ENCODE measurements at regions not wholly inside any gene's neighbourhood (a gene's known extent, or its start where the extent isn't known, plus 50 kb on each side); places are given as distances from the start of the nearest gene placed in this dataset.

DNA sequence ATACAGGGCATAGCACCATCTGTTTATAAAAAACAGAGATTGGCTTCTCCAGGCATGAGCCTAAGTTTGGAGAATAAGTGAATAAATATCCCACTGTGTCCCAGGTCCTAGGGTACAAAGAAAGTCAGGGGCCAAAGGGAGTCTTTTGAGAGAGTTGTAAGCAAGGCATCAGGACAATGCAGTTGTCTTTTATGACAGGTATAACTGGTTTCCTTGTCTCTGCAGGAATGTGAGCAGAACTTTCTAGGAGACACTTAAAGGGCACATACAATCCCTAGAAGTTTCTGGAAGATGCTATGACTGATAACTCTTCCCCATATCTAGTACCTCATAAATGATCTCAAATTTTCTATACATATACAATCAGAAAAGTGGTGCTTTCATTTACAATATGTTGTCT is 245.6 kb upstream of the RGMB start:
- Mint-ChIP-seq H3K9me3 (no peaks in the 10 kb centered on the region), H3K27me3 (ENCODE audit: low read depth) (no peaks in the 10 kb centered on the region), H3K4me1 (no peaks in the 10 kb centered on the region), H3K36me3 (no peaks in the 10 kb centered on the region), H3K27ac (no peak overlapping the region), H3K4me3 (no peak overlapping the region)
- ChIA-PET CTCF (no interaction called here), POLR2A (no interaction called here)
- ATAC-seq (no peak), DNase-seq (ENCODE audit: low spot score) (no peak)
- TF ChIP-seq NFATC4 (CRISPR knock-in tag; IDR thresholded peaks at IDR 0.05): no peak
- TF ChIP-seq, protein P1, sequence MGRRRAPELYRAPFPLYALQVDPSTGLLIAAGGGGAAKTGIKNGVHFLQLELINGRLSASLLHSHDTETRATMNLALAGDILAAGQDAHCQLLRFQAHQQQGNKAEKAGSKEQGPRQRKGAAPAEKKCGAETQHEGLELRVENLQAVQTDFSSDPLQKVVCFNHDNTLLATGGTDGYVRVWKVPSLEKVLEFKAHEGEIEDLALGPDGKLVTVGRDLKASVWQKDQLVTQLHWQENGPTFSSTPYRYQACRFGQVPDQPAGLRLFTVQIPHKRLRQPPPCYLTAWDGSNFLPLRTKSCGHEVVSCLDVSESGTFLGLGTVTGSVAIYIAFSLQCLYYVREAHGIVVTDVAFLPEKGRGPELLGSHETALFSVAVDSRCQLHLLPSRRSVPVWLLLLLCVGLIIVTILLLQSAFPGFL (CRISPR knock-in tag; IDR thresholded peaks at IDR 0.05; ENCODE audit: borderline replicate concordance): no peak
- TF ChIP-seq ESRRA (CRISPR knock-in tag; IDR thresholded peaks at IDR 0.05; ENCODE audit: borderline replicate concordance): no peak
- no peak for TF ChIP-seq HMGA2 (CRISPR knock-in tag; IDR thresholded peaks at IDR 0.05)
- no peak for TF ChIP-seq TEAD4 (CRISPR knock-in tag; IDR thresholded peaks at IDR 0.05)
- TF ChIP-seq NFYB (CRISPR knock-in tag; conservative IDR thresholded peaks at IDR 0.05; ENCODE audit: low read depth): no peak
- no peak for TF ChIP-seq FOXK1 (CRISPR knock-in tag; IDR thresholded peaks at IDR 0.05)
- no peak for TF ChIP-seq SP1 (CRISPR knock-in tag; conservative IDR thresholded peaks at IDR 0.05)

DNA sequence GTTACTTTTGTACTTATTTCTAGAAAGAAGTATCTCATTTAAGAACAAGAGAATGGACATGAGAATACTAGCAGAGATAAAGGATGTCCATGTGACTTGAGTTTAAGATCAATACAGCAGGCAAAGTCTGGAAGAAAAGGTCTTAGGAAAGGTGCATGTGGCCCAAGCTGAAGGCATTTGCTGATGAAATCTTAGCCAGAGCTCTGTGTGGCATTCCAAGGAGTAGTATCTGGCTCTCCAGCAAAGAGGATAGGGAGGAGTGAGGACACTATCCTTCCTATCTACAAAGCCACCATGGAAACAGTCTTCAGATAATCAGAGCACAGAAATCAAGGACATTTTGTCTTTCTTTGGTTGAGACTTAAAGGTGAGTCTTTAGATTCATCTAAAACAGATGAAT is 244.1 kb upstream of the RGMB start:
- Mint-ChIP-seq H3K9me3 (no peaks in the 10 kb centered on the region), H3K27me3 (ENCODE audit: low read depth) (no peaks in the 10 kb centered on the region), H3K27ac (no peak overlapping the region), H3K4me1 (no peaks in the 10 kb centered on the region), H3K36me3 (no peaks in the 10 kb centered on the region), H3K4me3 (no peak overlapping the region)
- POLR2A ChIA-PET: no interaction called here
- no peak for DNase-seq (ENCODE audit: low spot score)
- no peak for TF ChIP-seq ZNF396 (CRISPR knock-in tag; IDR thresholded peaks at IDR 0.05; ENCODE audit: borderline replicate concordance)
- TF ChIP-seq NFE2L1 (CRISPR knock-in tag; IDR thresholded peaks at IDR 0.05): no peak
- TF ChIP-seq, protein P2, sequence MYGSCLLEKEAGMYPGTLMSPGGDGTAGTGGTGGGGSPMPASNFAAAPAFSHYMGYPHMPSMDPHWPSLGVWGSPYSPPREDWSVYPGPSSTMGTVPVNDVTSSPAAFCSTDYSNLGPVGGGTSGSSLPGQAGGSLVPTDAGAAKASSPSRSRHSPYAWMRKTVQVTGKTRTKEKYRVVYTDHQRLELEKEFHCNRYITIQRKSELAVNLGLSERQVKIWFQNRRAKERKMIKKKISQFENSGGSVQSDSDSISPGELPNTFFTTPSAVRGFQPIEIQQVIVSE (CRISPR knock-in tag; IDR thresholded peaks at IDR 0.05; ENCODE audit: borderline replicate concordance): no peak
- TF ChIP-seq EMX1 (CRISPR knock-in tag; IDR thresholded peaks at IDR 0.05): no peak
- TF ChIP-seq, protein P3, sequence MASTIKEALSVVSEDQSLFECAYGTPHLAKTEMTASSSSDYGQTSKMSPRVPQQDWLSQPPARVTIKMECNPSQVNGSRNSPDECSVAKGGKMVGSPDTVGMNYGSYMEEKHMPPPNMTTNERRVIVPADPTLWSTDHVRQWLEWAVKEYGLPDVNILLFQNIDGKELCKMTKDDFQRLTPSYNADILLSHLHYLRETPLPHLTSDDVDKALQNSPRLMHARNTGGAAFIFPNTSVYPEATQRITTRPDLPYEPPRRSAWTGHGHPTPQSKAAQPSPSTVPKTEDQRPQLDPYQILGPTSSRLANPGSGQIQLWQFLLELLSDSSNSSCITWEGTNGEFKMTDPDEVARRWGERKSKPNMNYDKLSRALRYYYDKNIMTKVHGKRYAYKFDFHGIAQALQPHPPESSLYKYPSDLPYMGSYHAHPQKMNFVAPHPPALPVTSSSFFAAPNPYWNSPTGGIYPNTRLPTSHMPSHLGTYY (CRISPR knock-in tag; IDR thresholded peaks at IDR 0.05): no peak
- no peak for TF ChIP-seq ZNF219 (CRISPR knock-in tag; IDR thresholded peaks at IDR 0.05; ENCODE audit: borderline replicate concordance)
- no peak for TF ChIP-seq ZNF263 (CRISPR knock-in tag; IDR thresholded peaks at IDR 0.05; ENCODE audit: low read depth)
- TF ChIP-seq, protein P4, sequence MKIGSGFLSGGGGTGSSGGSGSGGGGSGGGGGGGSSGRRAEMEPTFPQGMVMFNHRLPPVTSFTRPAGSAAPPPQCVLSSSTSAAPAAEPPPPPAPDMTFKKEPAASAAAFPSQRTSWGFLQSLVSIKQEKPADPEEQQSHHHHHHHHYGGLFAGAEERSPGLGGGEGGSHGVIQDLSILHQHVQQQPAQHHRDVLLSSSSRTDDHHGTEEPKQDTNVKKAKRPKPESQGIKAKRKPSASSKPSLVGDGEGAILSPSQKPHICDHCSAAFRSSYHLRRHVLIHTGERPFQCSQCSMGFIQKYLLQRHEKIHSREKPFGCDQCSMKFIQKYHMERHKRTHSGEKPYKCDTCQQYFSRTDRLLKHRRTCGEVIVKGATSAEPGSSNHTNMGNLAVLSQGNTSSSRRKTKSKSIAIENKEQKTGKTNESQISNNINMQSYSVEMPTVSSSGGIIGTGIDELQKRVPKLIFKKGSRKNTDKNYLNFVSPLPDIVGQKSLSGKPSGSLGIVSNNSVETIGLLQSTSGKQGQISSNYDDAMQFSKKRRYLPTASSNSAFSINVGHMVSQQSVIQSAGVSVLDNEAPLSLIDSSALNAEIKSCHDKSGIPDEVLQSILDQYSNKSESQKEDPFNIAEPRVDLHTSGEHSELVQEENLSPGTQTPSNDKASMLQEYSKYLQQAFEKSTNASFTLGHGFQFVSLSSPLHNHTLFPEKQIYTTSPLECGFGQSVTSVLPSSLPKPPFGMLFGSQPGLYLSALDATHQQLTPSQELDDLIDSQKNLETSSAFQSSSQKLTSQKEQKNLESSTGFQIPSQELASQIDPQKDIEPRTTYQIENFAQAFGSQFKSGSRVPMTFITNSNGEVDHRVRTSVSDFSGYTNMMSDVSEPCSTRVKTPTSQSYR (CRISPR knock-in tag; IDR thresholded peaks at IDR 0.05): no peak
- no peak for ATAC-seq
- CTCF ChIA-PET: no interaction called here

DNA sequence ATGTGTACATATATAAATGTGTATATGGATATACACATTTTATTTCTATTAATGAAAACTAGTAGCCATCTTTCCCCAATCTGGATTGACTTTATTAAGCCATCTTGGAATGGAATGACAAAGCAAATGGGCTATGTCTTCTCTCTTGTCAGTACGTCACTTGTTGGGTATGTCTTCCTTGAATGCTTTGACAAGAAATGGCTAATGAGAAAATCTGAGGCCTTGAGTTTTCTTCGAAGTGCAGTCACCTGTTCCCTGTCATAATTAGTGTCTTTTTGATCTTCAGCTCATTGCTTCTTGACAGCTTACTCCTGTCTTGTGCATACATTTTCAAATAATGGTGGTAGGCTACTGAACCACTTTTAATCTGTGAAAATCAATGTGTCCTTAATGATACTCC is 243.2 kb upstream of the RGMB start:
- Mint-ChIP-seq H3K9me3 (no peaks in the 10 kb centered on the region), H3K27me3 (ENCODE audit: low read depth) (no peaks in the 10 kb centered on the region), H3K27ac (no peak overlapping the region), H3K4me3 (no peak overlapping the region), H3K4me1 (no peaks in the 10 kb centered on the region), H3K36me3 (no peaks in the 10 kb centered on the region)
- CTCF ChIA-PET: no interaction called here
- ATAC-seq (no peak), DNase-seq (ENCODE audit: low spot score) (no peak)
- POLR2A ChIA-PET: interaction anchor here (1.0 kb wide), 1 partner anchor 84 kb away, joined by 3 read pairs; no protein-coding TSS in a partner anchor
- TF ChIP-seq SMAD4 (CRISPR knock-in tag; IDR thresholded peaks at IDR 0.05) (no peak), ZNF416 (CRISPR knock-in tag; IDR thresholded peaks at IDR 0.05) (no peak), ZNF423 (CRISPR knock-in tag; IDR thresholded peaks at IDR 0.05) (no peak)
- TF ChIP-seq, protein P5, sequence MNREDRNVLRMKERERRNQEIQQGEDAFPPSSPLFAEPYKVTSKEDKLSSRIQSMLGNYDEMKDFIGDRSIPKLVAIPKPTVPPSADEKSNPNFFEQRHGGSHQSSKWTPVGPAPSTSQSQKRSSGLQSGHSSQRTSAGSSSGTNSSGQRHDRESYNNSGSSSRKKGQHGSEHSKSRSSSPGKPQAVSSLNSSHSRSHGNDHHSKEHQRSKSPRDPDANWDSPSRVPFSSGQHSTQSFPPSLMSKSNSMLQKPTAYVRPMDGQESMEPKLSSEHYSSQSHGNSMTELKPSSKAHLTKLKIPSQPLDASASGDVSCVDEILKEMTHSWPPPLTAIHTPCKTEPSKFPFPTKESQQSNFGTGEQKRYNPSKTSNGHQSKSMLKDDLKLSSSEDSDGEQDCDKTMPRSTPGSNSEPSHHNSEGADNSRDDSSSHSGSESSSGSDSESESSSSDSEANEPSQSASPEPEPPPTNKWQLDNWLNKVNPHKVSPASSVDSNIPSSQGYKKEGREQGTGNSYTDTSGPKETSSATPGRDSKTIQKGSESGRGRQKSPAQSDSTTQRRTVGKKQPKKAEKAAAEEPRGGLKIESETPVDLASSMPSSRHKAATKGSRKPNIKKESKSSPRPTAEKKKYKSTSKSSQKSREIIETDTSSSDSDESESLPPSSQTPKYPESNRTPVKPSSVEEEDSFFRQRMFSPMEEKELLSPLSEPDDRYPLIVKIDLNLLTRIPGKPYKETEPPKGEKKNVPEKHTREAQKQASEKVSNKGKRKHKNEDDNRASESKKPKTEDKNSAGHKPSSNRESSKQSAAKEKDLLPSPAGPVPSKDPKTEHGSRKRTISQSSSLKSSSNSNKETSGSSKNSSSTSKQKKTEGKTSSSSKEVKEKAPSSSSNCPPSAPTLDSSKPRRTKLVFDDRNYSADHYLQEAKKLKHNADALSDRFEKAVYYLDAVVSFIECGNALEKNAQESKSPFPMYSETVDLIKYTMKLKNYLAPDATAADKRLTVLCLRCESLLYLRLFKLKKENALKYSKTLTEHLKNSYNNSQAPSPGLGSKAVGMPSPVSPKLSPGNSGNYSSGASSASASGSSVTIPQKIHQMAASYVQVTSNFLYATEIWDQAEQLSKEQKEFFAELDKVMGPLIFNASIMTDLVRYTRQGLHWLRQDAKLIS (CRISPR knock-in tag; IDR thresholded peaks at IDR 0.05; ENCODE audit: borderline replicate concordance): no peak
- TF ChIP-seq, protein P6, sequence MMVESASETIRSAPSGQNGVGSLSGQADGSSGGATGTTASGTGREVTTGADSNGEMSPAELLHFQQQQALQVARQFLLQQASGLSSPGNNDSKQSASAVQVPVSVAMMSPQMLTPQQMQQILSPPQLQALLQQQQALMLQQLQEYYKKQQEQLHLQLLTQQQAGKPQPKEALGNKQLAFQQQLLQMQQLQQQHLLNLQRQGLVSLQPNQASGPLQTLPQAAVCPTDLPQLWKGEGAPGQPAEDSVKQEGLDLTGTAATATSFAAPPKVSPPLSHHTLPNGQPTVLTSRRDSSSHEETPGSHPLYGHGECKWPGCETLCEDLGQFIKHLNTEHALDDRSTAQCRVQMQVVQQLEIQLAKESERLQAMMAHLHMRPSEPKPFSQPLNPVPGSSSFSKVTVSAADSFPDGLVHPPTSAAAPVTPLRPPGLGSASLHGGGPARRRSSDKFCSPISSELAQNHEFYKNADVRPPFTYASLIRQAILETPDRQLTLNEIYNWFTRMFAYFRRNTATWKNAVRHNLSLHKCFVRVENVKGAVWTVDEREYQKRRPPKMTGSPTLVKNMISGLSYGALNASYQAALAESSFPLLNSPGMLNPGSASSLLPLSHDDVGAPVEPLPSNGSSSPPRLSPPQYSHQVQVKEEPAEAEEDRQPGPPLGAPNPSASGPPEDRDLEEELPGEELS (CRISPR knock-in tag; IDR thresholded peaks at IDR 0.05): no peak

All from WTC11 (cell line).